HL-60 (cell line): ENCODE measurements at regions not wholly inside any gene's neighbourhood (a gene's known extent, or its start where the extent isn't known, plus 50 kb on each side); places are given as distances from the start of the nearest gene placed in this dataset.

Experiments
- GABPA ChIP-seq: IDR thresholded peaks from 2 replicates; pipeline ENCODE4 v1.6.1; 2012; ENCODE audit warnings: low read depth
- POLR2AphosphoS5 ChIP-seq: IDR thresholded peaks from 2 replicates; pipeline ENCODE4 v1.6.1; 2012; ENCODE audit warnings: low read depth
- SPI1 ChIP-seq: IDR thresholded peaks from 2 replicates; pipeline ENCODE4 v1.6.1; 2012; ENCODE audit warnings: low read depth, mild to moderate bottlenecking, borderline replicate concordance
- TF ChIP-seq, protein P1 (sequence below): IDR thresholded peaks from one replicate; pipeline ENCODE4 v1.5.1; 2011; ENCODE audit warnings: low read length, control low read depth, inconsistent platforms; ENCODE audit not compliant: insufficient read depth
- TF ChIP-seq, protein P2 (sequence below): IDR thresholded peaks from 2 replicates; pipeline ENCODE4 v1.6.1; 2012; ENCODE audit warnings: low read depth; ENCODE audit not compliant: insufficient replicate concordance

DNA sequence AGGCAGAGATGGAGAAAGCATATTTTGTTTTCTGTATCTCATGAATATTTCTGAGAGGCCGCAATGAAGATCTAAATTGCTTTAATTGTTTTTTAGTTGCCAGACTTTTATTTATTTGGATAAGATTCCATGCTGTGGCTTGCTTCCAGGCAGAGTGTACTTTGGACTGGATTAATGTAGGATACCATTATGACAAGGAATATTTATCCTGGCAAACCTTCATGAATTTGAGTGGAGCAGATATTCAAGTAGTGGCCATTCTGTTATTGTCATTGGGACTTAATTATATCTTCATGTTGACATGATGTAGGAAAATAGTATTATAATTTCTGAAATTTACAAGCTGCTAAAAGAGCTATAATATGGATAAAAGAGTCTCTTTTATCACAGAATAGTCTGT is 182.9 kb downstream of the C4orf33 start:
- TF ChIP-seq, protein P1, sequence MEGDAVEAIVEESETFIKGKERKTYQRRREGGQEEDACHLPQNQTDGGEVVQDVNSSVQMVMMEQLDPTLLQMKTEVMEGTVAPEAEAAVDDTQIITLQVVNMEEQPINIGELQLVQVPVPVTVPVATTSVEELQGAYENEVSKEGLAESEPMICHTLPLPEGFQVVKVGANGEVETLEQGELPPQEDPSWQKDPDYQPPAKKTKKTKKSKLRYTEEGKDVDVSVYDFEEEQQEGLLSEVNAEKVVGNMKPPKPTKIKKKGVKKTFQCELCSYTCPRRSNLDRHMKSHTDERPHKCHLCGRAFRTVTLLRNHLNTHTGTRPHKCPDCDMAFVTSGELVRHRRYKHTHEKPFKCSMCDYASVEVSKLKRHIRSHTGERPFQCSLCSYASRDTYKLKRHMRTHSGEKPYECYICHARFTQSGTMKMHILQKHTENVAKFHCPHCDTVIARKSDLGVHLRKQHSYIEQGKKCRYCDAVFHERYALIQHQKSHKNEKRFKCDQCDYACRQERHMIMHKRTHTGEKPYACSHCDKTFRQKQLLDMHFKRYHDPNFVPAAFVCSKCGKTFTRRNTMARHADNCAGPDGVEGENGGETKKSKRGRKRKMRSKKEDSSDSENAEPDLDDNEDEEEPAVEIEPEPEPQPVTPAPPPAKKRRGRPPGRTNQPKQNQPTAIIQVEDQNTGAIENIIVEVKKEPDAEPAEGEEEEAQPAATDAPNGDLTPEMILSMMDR, result no peak
- no peak for TF ChIP-seq POLR2AphosphoS5
- TF ChIP-seq GABPA, result no peak
- TF ChIP-seq, protein P2, sequence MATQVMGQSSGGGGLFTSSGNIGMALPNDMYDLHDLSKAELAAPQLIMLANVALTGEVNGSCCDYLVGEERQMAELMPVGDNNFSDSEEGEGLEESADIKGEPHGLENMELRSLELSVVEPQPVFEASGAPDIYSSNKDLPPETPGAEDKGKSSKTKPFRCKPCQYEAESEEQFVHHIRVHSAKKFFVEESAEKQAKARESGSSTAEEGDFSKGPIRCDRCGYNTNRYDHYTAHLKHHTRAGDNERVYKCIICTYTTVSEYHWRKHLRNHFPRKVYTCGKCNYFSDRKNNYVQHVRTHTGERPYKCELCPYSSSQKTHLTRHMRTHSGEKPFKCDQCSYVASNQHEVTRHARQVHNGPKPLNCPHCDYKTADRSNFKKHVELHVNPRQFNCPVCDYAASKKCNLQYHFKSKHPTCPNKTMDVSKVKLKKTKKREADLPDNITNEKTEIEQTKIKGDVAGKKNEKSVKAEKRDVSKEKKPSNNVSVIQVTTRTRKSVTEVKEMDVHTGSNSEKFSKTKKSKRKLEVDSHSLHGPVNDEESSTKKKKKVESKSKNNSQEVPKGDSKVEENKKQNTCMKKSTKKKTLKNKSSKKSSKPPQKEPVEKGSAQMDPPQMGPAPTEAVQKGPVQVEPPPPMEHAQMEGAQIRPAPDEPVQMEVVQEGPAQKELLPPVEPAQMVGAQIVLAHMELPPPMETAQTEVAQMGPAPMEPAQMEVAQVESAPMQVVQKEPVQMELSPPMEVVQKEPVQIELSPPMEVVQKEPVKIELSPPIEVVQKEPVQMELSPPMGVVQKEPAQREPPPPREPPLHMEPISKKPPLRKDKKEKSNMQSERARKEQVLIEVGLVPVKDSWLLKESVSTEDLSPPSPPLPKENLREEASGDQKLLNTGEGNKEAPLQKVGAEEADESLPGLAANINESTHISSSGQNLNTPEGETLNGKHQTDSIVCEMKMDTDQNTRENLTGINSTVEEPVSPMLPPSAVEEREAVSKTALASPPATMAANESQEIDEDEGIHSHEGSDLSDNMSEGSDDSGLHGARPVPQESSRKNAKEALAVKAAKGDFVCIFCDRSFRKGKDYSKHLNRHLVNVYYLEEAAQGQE, result no peak
- no peak for TF ChIP-seq SPI1
